ENCODE measurements at regions not wholly inside any gene's neighbourhood (a gene's known extent, or its start where the extent isn't known, plus 50 kb on each side); places are given as distances from the start of the nearest gene placed in this dataset.

GRCh38 chr3:157794771-157795170 is 291.6 kb upstream of the VEPH1 start:
- DNase-seq: no peak

GRCh38 chr3:157793745-157794144 is 290.5 kb upstream of the VEPH1 start:
- DNase-seq: no peak

- no peak for DNase-seq
These were observed 285.9 kb upstream of the VEPH1 start for GRCh38 chr3:157789162-157789561.

- DNase-seq: no peak
These were observed 283.4 kb upstream of the VEPH1 start for GRCh38 chr3:157786618-157787017.

- DNase-seq: peak in 1 of 2 donors; percentile 3
These were observed 283.0 kb upstream of the VEPH1 start for GRCh38 chr3:157786211-157786610.

- DNase-seq: no peak
These were observed 282.0 kb upstream of the VEPH1 start for GRCh38 chr3:157785102-157785826.

- no peak for DNase-seq
These were observed 279.0 kb upstream of the VEPH1 start for GRCh38 chr3:157782236-157782635.

- DNase-seq: no peak
These were observed 273.6 kb upstream of the VEPH1 start for GRCh38 chr3:157776861-157777260.

GRCh38 chr3:157775446-157775845 is 272.2 kb upstream of the VEPH1 start:
- DNase-seq: no peak

- DNase-seq: no peak
These were observed 266.2 kb upstream of the VEPH1 start for GRCh38 chr3:157769378-157769777.

GRCh38 chr3:157767607-157768006 is 264.4 kb upstream of the VEPH1 start:
- no peak for DNase-seq

- DNase-seq: no peak
These were observed 260.4 kb upstream of the VEPH1 start for GRCh38 chr3:157763644-157764043.

GRCh38 chr3:157759311-157759710 is 256.1 kb upstream of the VEPH1 start:
- DNase-seq: no peak

- DNase-seq: no peak
These were observed 252.0 kb upstream of the VEPH1 start for GRCh38 chr3:157755233-157755632.

- no peak for DNase-seq
These were observed 251.2 kb upstream of the VEPH1 start for GRCh38 chr3:157754451-157754850.

GRCh38 chr3:157753787-157754136 is 250.5 kb upstream of the VEPH1 start:
- no peak for DNase-seq

- DNase-seq: no peak
These were observed 250.0 kb upstream of the VEPH1 start for GRCh38 chr3:157752956-157753786.

GRCh38 chr3:157752554-157752953 is 249.3 kb upstream of the VEPH1 start:
- no peak for DNase-seq

- no peak for DNase-seq
These were observed 248.2 kb upstream of the VEPH1 start for GRCh38 chr3:157751386-157751785.

GRCh38 chr3:157746391-157746790 is 243.2 kb upstream of the VEPH1 start:
- DNase-seq: no peak

GRCh38 chr3:157741607-157742006 is 238.4 kb upstream of the VEPH1 start:
- no peak for DNase-seq

GRCh38 chr3:157738441-157738840 is 235.2 kb upstream of the VEPH1 start:
- DNase-seq: no peak

GRCh38 chr3:157718800-157719199 is 215.6 kb upstream of the VEPH1 start:
- no peak for DNase-seq

GRCh38 chr3:157713101-157713500 is 209.9 kb upstream of the VEPH1 start:
- DNase-seq: no peak
